GM19324 (cell line): ENCODE measurements at regions not wholly inside any gene's neighbourhood (a gene's known extent, or its start where the extent isn't known, plus 50 kb on each side); places are given as distances from the start of the nearest gene placed in this dataset.

Source experiments
- ATAC-seq: cut with Tn5 transposase; IDR thresholded peaks from one replicate; pipeline ENCODE4 v1.9.1; 2021; ENCODE audit warnings: mild to moderate bottlenecking, moderate library complexity; ENCODE audit not compliant: unreplicated experiment, low FRiP score

- no peak for ATAC-seq
Observed at GRCh38 chr13:63403733-63404132, 1988.1 kb upstream of the PCDH20 start.

- no peak for ATAC-seq
Observed at GRCh38 chr13:63396746-63397145, 1981.1 kb upstream of the PCDH20 start.

GRCh38 chr13:63393112-63393511, 1977.5 kb upstream of the PCDH20 start:
- ATAC-seq, result no peak

- ATAC-seq, result no peak
Observed at GRCh38 chr13:63389756-63390155, 1974.1 kb upstream of the PCDH20 start.

- no peak for ATAC-seq
Observed at GRCh38 chr13:63381078-63381859, 1965.6 kb upstream of the PCDH20 start.

GRCh38 chr13:63377986-63378385, 1962.3 kb upstream of the PCDH20 start:
- ATAC-seq, result no peak

GRCh38 chr13:63370101-63370500, 1954.5 kb upstream of the PCDH20 start:
- no peak for ATAC-seq

- ATAC-seq, result no peak
Observed at GRCh38 chr13:63367522-63368198, 1952.0 kb upstream of the PCDH20 start.

GRCh38 chr13:63364159-63364558, 1948.5 kb upstream of the PCDH20 start:
- ATAC-seq, result no peak

- no peak for ATAC-seq
Observed at GRCh38 chr13:63351533-63351932, 1935.9 kb upstream of the PCDH20 start.

- no peak for ATAC-seq
Observed at GRCh38 chr13:63351081-63351480, 1935.4 kb upstream of the PCDH20 start.

- ATAC-seq, result no peak
Observed at GRCh38 chr13:63345835-63346234, 1930.2 kb upstream of the PCDH20 start.

GRCh38 chr13:63344711-63345110, 1929.1 kb upstream of the PCDH20 start:
- no peak for ATAC-seq

GRCh38 chr13:63337921-63338320, 1922.3 kb upstream of the PCDH20 start:
- no peak for ATAC-seq

- no peak for ATAC-seq
Observed at GRCh38 chr13:63337041-63337440, 1921.4 kb upstream of the PCDH20 start.

- ATAC-seq, result no peak
Observed at GRCh38 chr13:63336549-63336948, 1920.9 kb upstream of the PCDH20 start.

GRCh38 chr13:63327584-63327983, 1911.9 kb upstream of the PCDH20 start:
- no peak for ATAC-seq

GRCh38 chr13:63323441-63323840, 1907.8 kb upstream of the PCDH20 start:
- ATAC-seq, result no peak

GRCh38 chr13:63311587-63311986, 1895.9 kb upstream of the PCDH20 start:
- ATAC-seq, result no peak

- ATAC-seq, result no peak
Observed at GRCh38 chr13:63308549-63309165, 1893.0 kb upstream of the PCDH20 start.

- no peak for ATAC-seq
Observed at GRCh38 chr13:63307228-63307627, 1891.6 kb upstream of the PCDH20 start.
